ENCODE measurements at regions not wholly inside any gene's neighbourhood (a gene's known extent, or its start where the extent isn't known, plus 50 kb on each side); places are given as distances from the start of the nearest gene placed in this dataset.

GRCh38 chr15:39451121-39451688 lies 129.7 kb upstream of the THBS1 start:
- ATAC-seq (no peak), DNase-seq (no peak)
- peaks cover 0 to 32% (median 7%) of the 10 kb centered on the region in 9 donors for H3K4me1 ChIP-seq
- no peaks in the 10 kb centered on the region for H3K9me3 ChIP-seq
- no peaks in the 10 kb centered on the region for H3K27me3 ChIP-seq
- intact Hi-C loops (cut with DNase I) = no loop called here
- 89 to 92% methylated on average over 1 of the region's 1 CpG for WGBS, 2 donors
- no peak for TF ChIP-seq CTCF (IDR thresholded peaks at IDR 0.05)
- H3K4me3 ChIP-seq = no peak overlapping the region
- no peak overlapping the region for H3K27ac ChIP-seq
- no peaks in the 10 kb centered on the region for H3K36me3 ChIP-seq

- WGBS, 2 donors = 58 to 62% methylated on average over 7 of the region's 7 CpGs
- H3K36me3 ChIP-seq = no peaks in the 10 kb centered on the region
- no peak overlapping the region for H3K27ac ChIP-seq
- H3K27me3 ChIP-seq = no peaks in the 10 kb centered on the region
- no peak for ATAC-seq
- TF ChIP-seq CTCF (IDR thresholded peaks at IDR 0.05) = no peak
- H3K4me3 ChIP-seq = no peak overlapping the region
- DNase-seq = no peak
- peaks cover 0 to 32% (median 7%) of the 10 kb centered on the region in 9 donors for H3K4me1 ChIP-seq
- no peaks in the 10 kb centered on the region for H3K9me3 ChIP-seq
- intact Hi-C loops (cut with DNase I) = no loop called here
Measured at GRCh38 chr15:39451871-39452270, 129.0 kb upstream of the THBS1 start.

- Histone ChIP-seq H3K27ac (peak overlapping the region in 2 of 10 donors; percentile 23 to 83), H3K27me3 (no peaks in the 10 kb centered on the region), H3K36me3 (no peaks in the 10 kb centered on the region), H3K4me3 (no peak overlapping the region), H3K9me3 (no peaks in the 10 kb centered on the region), H3K4me1 (peaks cover 0 to 32% (median 7%) of the 10 kb centered on the region in 9 donors)
- WGBS, 2 donors = 62 to 64% methylated on average over 4 of the region's 4 CpGs
- intact Hi-C loops (cut with DNase I) = no loop called here
- ATAC-seq (peak in 2 of 8 donors; percentile 49 to 75), DNase-seq (no peak)
- no peak for TF ChIP-seq CTCF (IDR thresholded peaks at IDR 0.05)
Measured at GRCh38 chr15:39453620-39454019, 127.3 kb upstream of the THBS1 start.

- no peaks in the 10 kb centered on the region for H3K27me3 ChIP-seq
- ATAC-seq (peak in 3 of 8 donors; percentile 29 to 70 (median 70)), DNase-seq (no peak)
- WGBS, 2 donors = 57 to 71% methylated on average over 5 of the region's 5 CpGs
- intact Hi-C loops (cut with DNase I) = no loop called here
- no peaks in the 10 kb centered on the region for H3K9me3 ChIP-seq
- H3K36me3 ChIP-seq = no peaks in the 10 kb centered on the region
- TF ChIP-seq CTCF (IDR thresholded peaks at IDR 0.05) = no peak
- H3K4me1 ChIP-seq = peaks cover 0 to 32% (median 7%) of the 10 kb centered on the region in 9 donors
- peak overlapping the region in 2 of 10 donors; percentile 17 to 83 for H3K27ac ChIP-seq
- H3K4me3 ChIP-seq = no peak overlapping the region
Measured at GRCh38 chr15:39454189-39454986, 126.5 kb upstream of the THBS1 start.

Measured in heart right ventricle (tissue), 16 donors.